Fibroblast of pulmonary artery (primary cell): ENCODE measurements at regions not wholly inside any gene's neighbourhood (a gene's known extent, or its start where the extent isn't known, plus 50 kb on each side); places are given as distances from the start of the nearest gene placed in this dataset.

ENCODE experiments used
- DNase-seq: peaks from one replicate; pipeline ENCODE4 v3.0.0-alpha.2; 2010; ENCODE audit warnings: low read depth
- H3K4me3 ChIP-seq: replicated peaks from 2 replicates; pipeline ENCODE4 v1.5.1; 2011; ENCODE audit warnings: low read depth, mild to moderate bottlenecking, control low read depth, low read length, moderate library complexity
- CTCF ChIP-seq: IDR thresholded peaks from 2 replicates; pipeline ENCODE4 v1.5.1; 2011; ENCODE audit warnings: mild to moderate bottlenecking, control low read depth, low read length, inconsistent platforms; ENCODE audit errors: missing control alignments

- TF ChIP-seq CTCF: no peak
- no peak for DNase-seq
- no peak overlapping the region for H3K4me3 ChIP-seq
Observed at GRCh38 chr3:25153561-25153960, 274.5 kb upstream of the RARB start.

GRCh38 chr3:25155652-25156471, 272.2 kb upstream of the RARB start:
- TF ChIP-seq CTCF: no peak
- H3K4me3 ChIP-seq: no peak overlapping the region
- peak; percentile 8 for DNase-seq

- DNase-seq: peak; percentile 65
- no peak overlapping the region for H3K4me3 ChIP-seq
- no peak for TF ChIP-seq CTCF
Observed at GRCh38 chr3:25156626-25157025, 271.4 kb upstream of the RARB start.

- no peak overlapping the region for H3K4me3 ChIP-seq
- no peak for TF ChIP-seq CTCF
- DNase-seq: no peak
Observed at GRCh38 chr3:25165306-25165705, 262.8 kb upstream of the RARB start.

- H3K4me3 ChIP-seq: no peak overlapping the region
- TF ChIP-seq CTCF: no peak
- DNase-seq: no peak
Observed at GRCh38 chr3:25166016-25166415, 262.0 kb upstream of the RARB start.

GRCh38 chr3:25169151-25169550, 258.9 kb upstream of the RARB start:
- no peak overlapping the region for H3K4me3 ChIP-seq
- no peak for TF ChIP-seq CTCF
- DNase-seq: no peak

- no peak overlapping the region for H3K4me3 ChIP-seq
- no peak for TF ChIP-seq CTCF
- DNase-seq: no peak
Observed at GRCh38 chr3:25170021-25170420, 258.0 kb upstream of the RARB start.
